Esophagus (tissue), 2 donors: ENCODE measurements at regions not wholly inside any gene's neighbourhood (a gene's known extent, or its start where the extent isn't known, plus 50 kb on each side); places are given as distances from the start of the nearest gene placed in this dataset.

Experiments
- H3K27ac ChIP-seq, 2 donors: one replicate each; pipeline ENCODE4 v1.5.1; 2013; ENCODE audit warnings: low read depth in 2 of 2, mild to moderate bottlenecking in 2 of 2, inconsistent platforms in 1 of 2, low read length in 1 of 2, moderate library complexity in 1 of 2
- H3K27me3 ChIP-seq, 2 donors: one replicate each; pipeline ENCODE4 v1.6.1; 2013; ENCODE audit warnings: low read length in 2 of 2, control low read depth in 1 of 2, mild to moderate bottlenecking in 1 of 2; ENCODE audit not compliant: insufficient read depth in 2 of 2, control insufficient read depth in 1 of 2
- H3K36me3 ChIP-seq, 2 donors: one replicate each; pipeline ENCODE4 v1.6.1; 2013; ENCODE audit warnings: low read length in 1 of 2; ENCODE audit not compliant: control insufficient read depth in 2 of 2, insufficient read depth in 2 of 2
- H3K4me1 ChIP-seq, 2 donors: one replicate each; pipeline ENCODE4 v1.6.1; 2013; ENCODE audit warnings: low read length in 1 of 2; ENCODE audit not compliant: control insufficient read depth in 2 of 2, insufficient read depth in 2 of 2
- H3K4me3 ChIP-seq, 2 donors: one replicate each; pipeline ENCODE4 v1.5.1; 2013; ENCODE audit warnings: low read length in 2 of 2, mild to moderate bottlenecking in 2 of 2, low read depth in 1 of 2, moderate library complexity in 1 of 2
- H3K9me3 ChIP-seq, 2 donors: one replicate each; pipeline ENCODE4 v1.6.1; 2013; ENCODE audit warnings: mild to moderate bottlenecking in 2 of 2, low read depth in 1 of 2, low read length in 1 of 2, moderate library complexity in 1 of 2; ENCODE audit not compliant: control insufficient read depth in 2 of 2, insufficient read depth in 1 of 2
- WGBS, 2 donors: extraction: QIAGEN DNeasy Blood & Tissue Kit; methylation state at CpG; one replicate each; pipeline ENCODE4 v1.1.7; 2013; 5-methylcytosine and 5-hydroxymethylcytosine counted together
- donor health status: healthy with polysubstance abuse.
- donor health status: Bipolar disorder and iron deficiency.

DNA sequence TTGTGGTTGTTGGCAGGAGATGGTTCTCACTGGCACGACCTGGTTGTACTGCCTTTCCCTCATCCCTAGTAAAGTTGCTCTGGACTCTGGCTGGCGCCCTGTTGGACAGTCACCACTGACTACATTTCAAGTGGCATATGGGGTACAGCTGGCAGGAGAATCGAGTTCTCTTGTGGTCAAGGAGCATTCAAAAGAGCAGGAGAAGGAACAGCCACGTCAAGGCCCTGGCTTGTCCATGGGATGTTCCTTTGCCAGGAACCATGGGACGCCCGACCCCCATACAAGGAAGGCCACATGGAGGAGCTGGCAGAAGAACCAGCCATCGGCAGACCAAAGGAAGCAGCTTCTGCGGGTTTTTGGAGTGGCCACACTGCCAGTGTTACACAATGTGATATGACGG is 87.0 kb upstream of the SLC25A13 start:
- H3K27ac ChIP-seq, result no peak overlapping the region
- 87 to 88% methylated on average over 9 of the region's 9 CpGs for WGBS, 2 donors
- no peak overlapping the region for H3K4me3 ChIP-seq
- no peaks in the 10 kb centered on the region for H3K9me3 ChIP-seq
- no peaks in the 10 kb centered on the region for H3K36me3 ChIP-seq
- no peaks in the 10 kb centered on the region for H3K27me3 ChIP-seq
- H3K4me1 ChIP-seq, result peaks cover 0 to 1% of the 10 kb centered on the region in 2 donors

DNA sequence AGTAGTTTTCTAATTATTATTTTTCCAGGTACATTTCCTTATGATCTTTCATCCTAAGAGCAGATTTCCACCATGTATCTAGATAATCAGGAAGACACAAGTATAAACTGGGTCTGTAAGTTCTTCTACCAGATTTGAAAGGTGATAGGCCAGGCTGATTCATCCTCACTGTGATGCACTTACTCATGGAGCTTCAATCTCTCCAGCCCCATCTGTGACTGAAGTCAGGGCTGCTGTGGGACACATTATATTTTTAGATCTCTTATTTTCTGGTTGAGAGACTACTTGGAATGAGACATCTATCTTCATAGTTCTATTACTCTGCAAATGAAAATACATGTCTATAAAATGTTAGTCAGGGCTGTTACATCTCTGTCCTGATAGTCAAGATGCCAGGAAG is 85.5 kb upstream of the SLC25A13 start:
- Histone ChIP-seq H3K27me3 (no peaks in the 10 kb centered on the region), H3K4me1 (peaks cover 0 to 1% of the 10 kb centered on the region in 2 donors), H3K27ac (no peak overlapping the region), H3K9me3 (no peaks in the 10 kb centered on the region), H3K36me3 (no peaks in the 10 kb centered on the region), H3K4me3 (no peak overlapping the region)

DNA sequence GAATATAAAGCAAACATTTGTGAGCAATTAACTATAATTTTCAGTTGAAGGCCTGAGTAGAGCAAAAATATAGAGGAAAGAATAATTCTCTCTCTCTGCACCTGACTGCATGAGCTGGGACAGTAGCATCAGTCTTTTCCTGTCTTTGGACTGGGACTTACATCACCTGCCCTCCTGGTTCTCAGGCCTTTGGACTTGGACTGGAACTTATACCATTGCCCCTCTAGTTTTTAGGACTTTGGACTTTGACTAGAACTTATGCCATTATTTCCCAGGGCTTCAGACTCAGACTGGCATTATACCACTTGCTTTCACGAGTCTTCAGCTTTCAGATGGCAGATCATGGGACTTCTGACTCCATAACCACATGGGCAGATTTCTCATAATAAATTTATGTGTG is 81.0 kb upstream of the SLC25A13 start:
- Histone ChIP-seq H3K9me3 (no peaks in the 10 kb centered on the region), H3K4me3 (no peak overlapping the region), H3K27me3 (no peaks in the 10 kb centered on the region), H3K36me3 (no peaks in the 10 kb centered on the region), H3K4me1 (no peaks in the 10 kb centered on the region), H3K27ac (no peak overlapping the region)
- WGBS, 2 donors, result 72 to 86% methylated on average over 1 of the region's 1 CpG

DNA sequence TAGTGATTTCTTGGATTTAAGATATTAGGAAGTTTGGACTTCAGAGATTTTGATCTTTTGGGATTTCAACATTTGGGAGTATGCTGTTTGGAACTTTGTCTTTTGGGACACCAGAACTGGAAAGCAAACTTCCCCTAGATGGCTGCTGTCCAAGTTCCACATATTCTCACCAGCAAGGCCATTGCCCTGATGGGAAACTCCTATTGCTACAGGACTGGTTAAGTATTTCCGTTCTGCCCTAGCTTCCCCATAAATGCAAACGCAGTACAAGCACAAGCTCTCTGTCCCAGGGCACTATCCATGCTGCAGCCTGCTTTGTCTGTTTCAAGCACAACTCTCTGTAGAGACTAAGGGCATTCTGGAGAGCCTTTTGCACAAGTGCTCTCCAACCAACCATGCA is 79.3 kb upstream of the SLC25A13 start:
- Histone ChIP-seq H3K9me3 (no peaks in the 10 kb centered on the region), H3K27ac (no peak overlapping the region), H3K4me3 (no peak overlapping the region), H3K36me3 (no peaks in the 10 kb centered on the region), H3K27me3 (no peaks in the 10 kb centered on the region), H3K4me1 (no peaks in the 10 kb centered on the region)
- WGBS, 2 donors, result 59 to 62% methylated on average over 2 of the region's 2 CpGs

DNA sequence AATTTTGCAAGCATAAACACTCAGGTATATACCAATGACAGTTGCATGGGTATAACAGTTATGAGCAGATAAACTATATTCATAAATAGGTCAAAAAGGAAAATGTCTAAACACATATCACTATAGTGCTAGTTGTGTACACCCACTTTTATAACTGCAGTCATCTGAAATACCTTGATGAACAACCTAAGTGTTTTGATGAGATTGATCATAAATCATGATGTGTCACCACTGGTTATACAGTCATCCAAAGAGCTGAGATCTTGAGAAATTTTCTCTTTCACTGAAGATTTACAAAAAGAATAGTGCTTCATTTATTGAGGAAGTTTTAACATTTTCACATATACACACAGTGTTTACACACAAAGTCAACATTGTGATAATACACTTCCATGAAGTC is 78.6 kb upstream of the SLC25A13 start:
- no peaks in the 10 kb centered on the region for H3K4me1 ChIP-seq

DNA sequence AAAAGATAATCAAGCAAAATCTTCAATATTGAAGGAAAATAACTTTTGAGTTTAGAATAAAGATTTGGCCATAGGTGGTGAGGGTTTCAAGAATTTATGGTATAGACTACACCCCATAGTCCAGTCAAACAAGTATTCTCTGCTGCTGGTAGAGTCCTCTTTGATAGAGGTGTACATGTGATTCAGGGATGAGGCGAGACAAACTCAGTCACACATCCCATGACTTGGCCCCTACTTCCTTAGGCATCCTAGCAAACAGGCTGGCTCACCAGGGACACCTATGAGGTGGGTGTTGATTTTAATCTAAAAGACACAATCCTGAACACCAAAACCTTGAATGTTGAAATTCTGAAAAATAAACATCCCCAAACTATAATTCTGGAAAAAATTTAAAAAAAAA is 78.1 kb upstream of the SLC25A13 start:
- Histone ChIP-seq H3K4me1 (no peaks in the 10 kb centered on the region), H3K36me3 (no peaks in the 10 kb centered on the region), H3K27ac (no peak overlapping the region), H3K27me3 (no peaks in the 10 kb centered on the region), H3K9me3 (no peaks in the 10 kb centered on the region), H3K4me3 (no peak overlapping the region)
- WGBS, 2 donors, result 81 to 91% methylated on average over 1 of the region's 1 CpG

More for the DNA sequence above, 78.6 kb upstream of the SLC25A13 start:
- Histone ChIP-seq H3K27me3 (no peaks in the 10 kb centered on the region), H3K9me3 (no peaks in the 10 kb centered on the region), H3K36me3 (no peaks in the 10 kb centered on the region), H3K4me3 (no peak overlapping the region), H3K27ac (no peak overlapping the region)

DNA sequence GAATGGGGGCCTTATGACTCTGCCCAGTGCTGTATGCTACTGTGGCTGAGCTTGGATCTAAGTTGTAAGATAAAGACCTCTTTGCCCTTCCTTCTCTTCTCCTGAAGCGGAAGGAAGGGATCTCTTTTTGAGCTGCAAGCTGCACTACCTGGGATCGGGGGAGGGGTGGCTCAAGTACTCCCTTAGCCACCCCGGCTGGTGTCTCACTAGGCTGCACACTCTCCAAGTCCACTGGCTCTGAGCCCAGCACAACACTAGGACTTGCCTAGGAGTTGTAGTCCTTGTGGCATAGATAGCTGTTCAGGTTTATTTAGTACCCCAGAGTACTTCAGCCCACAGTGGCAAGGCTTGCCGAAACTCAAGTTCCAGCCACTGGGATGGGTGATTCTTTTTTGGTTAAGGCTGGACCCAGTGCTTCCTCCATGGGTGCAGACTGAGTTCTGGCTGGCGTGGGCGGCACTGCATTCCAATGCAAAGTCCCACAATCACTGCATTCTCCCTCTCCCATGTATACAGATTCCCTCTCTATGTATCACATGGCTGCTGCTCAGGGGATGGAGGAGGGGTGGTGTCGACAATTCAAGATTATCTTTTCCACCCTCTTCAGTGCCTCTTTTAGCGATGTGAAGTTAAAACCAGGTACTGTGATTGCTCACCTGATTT is 76.2 kb upstream of the SLC25A13 start:
- Histone ChIP-seq H3K27me3 (no peaks in the 10 kb centered on the region), H3K36me3 (no peaks in the 10 kb centered on the region), H3K4me1 (no peaks in the 10 kb centered on the region), H3K4me3 (no peak overlapping the region), H3K9me3 (no peaks in the 10 kb centered on the region), H3K27ac (no peak overlapping the region)
- 88 to 92% methylated on average over 8 of the region's 8 CpGs for WGBS, 2 donors

DNA sequence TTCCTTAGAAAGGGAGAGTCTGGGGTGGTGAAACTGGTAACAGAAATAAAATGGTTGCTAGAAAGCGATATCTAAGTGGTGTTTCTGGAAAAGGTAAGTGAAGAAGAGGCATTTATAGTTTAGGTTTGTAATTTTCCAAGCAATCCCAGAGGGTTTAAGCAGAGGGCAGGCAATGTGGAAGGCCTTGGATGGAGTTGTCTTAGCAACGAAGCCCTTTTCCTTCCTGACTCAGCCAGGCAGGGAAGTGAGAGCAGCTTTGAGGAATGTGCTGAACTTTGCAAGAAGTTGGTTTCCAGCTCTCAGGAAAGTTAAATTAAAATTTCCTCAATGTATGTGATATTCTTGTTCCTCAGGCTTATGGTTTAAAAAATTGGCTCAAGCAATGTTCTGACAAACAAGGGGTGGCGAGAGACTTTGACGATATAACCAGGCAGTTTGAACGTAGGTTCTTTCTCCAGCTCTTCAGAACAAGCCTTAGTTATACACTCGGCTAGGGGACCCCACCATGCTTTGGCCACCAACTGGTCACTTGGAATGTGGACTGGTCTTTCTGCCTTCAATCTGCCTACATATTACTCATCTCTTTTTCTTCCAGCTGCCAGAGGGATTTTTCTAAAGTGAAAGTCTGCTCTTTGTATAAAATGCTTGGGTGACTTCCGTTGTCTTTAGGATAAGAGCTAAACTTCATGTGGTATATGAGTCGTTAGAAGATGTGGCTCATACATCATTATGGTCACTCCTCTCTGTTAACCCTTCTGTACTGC is 66.9 kb upstream of the SLC25A13 start:
- H3K27ac ChIP-seq, result no peak overlapping the region
- 56 to 64% methylated on average over 8 of the region's 8 CpGs for WGBS, 2 donors
- H3K9me3 ChIP-seq, result no peaks in the 10 kb centered on the region
- H3K27me3 ChIP-seq, result no peaks in the 10 kb centered on the region
- no peak overlapping the region for H3K4me3 ChIP-seq
- no peaks in the 10 kb centered on the region for H3K4me1 ChIP-seq
- no peaks in the 10 kb centered on the region for H3K36me3 ChIP-seq

DNA sequence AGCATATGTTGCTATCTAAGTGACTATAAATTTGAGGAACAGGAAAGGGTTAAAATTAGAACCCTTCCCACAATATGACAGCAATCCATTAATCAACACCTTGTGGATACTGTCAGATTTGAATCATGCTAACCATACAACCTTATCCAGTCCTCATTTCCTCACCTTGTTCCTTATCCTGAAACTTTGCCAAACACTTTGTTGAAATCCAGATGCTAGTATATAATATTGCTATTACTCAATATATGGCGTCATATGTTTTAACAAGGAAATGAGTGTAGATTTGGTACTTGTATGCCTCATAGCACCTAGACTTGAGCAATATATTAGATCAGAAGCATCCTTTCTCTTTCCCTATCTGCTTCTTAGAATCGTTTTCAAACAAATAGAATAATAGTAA is 66.3 kb upstream of the SLC25A13 start:
- WGBS, 2 donors, result 13 to 20% methylated on average over 2 of the region's 2 CpGs
- Histone ChIP-seq H3K27ac (no peak overlapping the region), H3K4me1 (no peaks in the 10 kb centered on the region), H3K36me3 (no peaks in the 10 kb centered on the region), H3K9me3 (no peaks in the 10 kb centered on the region), H3K4me3 (no peak overlapping the region), H3K27me3 (no peaks in the 10 kb centered on the region)

DNA sequence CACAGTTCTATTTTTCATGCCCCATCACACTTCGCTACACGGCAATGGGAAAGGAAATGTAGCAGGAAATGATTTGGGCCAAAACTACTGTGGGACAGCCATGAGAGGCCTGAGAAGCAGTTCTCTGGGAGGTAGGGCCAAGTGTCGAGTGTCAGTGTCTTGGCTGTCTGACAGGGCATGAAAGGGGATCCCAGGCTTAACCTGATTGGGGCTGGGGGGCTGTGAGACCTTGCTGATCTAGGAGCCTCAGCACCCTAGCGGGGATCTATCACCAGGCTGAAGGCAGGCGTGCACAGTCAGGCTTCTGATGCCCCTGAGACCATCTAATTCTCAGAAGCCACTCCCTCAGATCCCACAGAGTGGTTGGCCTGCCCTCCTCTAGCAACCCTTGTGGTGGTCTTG is 58.2 kb upstream of the SLC25A13 start:
- H3K27me3 ChIP-seq, result no peaks in the 10 kb centered on the region
- no peaks in the 10 kb centered on the region for H3K9me3 ChIP-seq
- no peak overlapping the region for H3K27ac ChIP-seq
- no peaks in the 10 kb centered on the region for H3K4me1 ChIP-seq
- no peaks in the 10 kb centered on the region for H3K36me3 ChIP-seq
- no peak overlapping the region for H3K4me3 ChIP-seq
- 62 to 64% methylated on average over 5 of the region's 5 CpGs for WGBS, 2 donors
